Ammon's horn (tissue), 1 donor: ENCODE measurements at regions not wholly inside any gene's neighbourhood (a gene's known extent, or its start where the extent isn't known, plus 50 kb on each side); places are given as distances from the start of the nearest gene placed in this dataset.
"Not testable (repeated sequence)": the region's sequence is repeated elsewhere in the genome, so short reads cannot be mapped to it uniquely, and the experiment has no call there.

ENCODE experiments used
- DNase-seq: peaks from one replicate; pipeline ENCODE4 v3.0.0-alpha.2; 2016; ENCODE audit warnings: low spot score

DNA sequence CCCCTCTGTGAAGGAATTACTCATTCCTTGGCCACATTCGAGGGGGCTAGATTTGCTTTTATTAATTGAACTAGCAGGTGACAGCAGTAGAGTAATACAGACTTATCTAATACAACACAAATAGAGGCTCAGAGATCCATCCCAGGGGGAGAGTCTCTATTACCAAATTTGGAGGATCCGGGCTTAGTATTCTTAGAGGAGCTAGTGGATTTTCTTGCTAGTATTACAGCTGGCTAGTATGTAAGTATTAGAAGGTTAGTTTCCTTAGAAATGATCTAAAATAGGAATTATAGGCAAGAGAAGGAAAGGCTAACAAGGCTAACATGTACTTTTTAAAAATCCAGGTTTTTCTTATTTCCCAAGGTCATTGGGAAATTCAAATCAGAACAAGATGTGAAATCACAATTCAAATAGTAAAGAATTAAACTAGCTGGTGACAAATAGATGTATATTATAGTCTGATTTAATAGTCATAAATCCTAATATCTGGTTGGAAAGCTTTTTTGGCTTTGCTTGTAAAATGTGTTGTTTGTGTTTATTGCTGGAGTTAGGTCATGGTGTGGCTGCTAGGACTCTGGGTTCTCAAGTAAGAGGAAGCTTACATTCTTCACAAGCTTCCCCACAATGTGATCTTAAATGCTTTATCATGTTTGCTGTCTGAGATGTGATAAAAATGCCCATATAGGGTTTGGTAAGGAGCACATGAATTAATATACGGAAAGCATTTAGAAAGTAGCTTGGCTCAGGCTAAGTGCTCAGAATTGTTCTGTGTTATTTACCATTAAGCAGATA lies 160.4 kb upstream of the MPDZ start:
- no peak for DNase-seq

DNA sequence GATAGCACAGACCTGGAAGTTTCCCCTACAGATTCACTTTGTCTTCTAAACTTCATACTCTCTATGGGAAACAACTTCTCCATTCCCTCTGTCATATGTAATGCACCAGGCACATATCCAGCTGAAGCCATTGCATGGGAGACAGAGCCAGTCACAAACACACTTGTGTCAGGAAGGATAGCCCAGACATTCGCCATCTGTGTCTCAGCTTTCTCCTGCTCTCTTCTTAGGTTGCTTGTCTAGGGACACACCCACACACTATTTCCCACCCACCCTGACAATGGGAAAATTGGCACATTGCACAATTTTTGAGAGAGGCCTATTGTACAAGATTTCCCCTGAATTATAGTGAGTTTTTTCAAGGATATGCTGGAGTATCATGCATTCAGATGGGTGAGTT lies 158.4 kb upstream of the MPDZ start:
- DNase-seq, result no peak

DNA sequence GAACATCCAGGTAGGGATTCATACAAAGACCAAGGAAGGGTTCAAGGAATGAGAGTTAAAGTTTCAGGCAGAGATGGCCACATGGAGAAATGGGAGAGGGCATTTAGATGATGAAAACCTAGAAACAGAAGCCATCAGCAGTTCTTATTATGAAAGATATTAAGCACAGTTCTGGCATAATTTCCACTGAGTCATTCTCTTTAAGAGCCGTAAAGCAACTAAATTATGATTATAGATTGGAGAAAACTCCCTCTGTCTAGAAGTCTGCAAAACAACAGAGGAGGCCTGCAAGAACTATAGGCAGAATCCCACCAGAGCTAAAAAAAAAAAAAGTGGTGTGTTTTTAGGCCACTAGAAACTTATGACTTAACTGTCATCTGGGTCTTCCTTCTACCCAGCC lies 157.1 kb upstream of the MPDZ start:
- DNase-seq, result no peak

DNA sequence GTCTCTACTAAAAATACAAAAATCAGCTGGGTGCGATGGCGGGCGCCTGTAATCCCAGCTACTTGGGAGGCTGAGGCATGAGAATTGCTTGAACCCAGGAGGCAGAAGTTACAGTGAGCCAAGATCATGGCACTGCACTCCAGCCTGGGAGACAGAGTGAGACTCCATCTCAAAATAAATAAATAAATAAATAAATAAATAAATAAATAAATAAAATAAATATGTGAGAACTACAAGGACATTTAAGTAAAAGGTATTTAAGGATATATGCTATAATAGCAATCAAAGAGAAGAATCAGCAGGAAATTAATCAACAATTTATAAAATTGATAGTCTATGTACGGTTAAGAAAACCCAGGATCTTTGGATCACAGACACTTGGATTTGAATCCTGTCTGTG lies 154.0 kb upstream of the MPDZ start:
- not testable (repeated sequence) for DNase-seq

DNA sequence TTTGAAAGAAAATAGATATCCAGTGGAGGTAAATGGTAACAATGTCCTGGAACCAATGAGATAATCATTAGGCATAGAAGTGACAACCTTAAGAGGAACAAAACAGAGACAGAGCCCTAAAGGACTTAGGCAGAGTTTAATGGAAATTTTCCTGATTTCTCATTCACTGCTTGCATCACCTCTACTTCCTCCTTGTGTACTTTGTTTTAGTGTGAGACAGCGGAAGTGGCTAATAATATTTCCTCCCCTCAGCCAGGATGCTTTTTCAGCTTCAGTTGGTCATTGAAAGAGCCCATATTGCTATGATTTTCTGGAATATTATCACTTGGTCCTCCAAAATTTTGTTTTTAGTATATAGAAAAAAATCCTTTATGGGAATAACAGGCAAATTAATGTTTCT lies 153.4 kb upstream of the MPDZ start:
- DNase-seq, result no peak

DNA sequence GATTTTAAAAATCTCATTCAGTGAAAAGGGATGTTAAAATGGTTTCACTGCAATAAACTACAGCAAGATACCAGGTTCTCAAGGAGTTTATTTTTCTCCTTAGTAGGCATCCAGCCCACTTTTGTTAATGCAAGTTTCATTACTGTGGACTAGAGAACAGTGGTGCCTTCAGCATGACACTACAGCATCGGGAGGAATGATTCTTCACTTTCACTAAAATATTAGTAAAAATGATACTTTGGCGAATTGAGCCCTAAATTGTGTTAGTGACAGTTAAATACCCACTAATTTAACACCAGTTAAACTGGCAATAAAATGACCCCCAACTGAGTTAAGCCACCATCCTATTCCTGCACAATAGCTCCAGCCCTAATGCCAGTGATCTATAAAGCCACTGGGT lies 152.2 kb upstream of the MPDZ start:
- DNase-seq, result no peak

DNA sequence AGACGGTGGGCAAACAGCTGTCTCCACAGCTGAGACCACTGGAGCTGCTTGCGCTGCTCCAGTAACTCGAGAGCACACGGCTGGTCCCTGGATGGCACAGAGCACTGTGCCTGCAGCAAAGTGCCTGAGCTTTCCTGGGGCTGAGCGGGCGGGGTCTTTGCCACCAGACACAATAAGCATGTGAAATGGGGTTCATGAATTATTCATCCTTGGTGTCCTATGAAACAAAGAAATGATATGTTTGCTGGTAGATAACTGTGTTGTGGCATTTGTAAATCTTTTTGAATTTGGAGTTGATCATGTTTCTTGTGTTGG lies 151.7 kb upstream of the MPDZ start:
- DNase-seq, result peak; percentile 82

DNA sequence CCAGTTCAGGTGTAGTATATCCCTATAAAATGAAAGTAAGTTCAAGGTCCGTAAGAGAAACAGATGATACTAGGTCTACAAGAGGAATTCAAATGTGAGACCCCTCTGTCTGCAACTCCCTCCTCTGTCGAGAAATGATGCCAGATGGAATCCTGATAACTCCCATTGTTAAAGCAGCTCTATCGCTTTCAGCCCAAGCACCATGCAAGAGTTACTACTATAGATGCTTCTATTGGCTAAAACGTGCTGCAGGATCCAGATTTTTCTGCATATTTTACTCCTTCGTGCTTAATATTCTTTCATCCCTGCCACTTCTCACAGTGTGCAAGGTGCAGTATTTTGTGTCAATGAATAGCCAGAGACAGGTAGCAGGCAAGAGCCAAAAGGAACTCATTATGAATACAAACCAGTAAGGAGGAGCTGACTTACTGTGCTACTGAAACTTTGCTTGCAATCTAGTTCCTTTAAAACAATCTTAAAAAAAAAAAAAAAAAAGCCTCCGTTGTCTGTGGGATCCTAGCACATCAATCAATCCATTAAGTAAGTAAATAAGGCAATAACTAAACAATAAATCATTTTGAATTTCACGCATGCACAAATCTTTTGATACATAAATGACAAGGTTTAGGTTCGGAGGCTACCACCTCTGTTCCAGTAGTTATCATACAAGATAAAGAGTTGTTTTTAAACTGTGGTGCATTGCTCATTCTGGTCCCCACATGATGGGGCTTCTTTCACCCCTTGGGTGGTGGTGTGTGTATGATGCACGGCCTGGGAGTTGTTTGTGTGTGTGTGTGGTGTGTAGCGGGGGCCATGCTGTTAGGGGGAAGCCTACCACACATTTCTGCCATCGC lies 151.1 kb upstream of the MPDZ start:
- DNase-seq, result no peak

DNA sequence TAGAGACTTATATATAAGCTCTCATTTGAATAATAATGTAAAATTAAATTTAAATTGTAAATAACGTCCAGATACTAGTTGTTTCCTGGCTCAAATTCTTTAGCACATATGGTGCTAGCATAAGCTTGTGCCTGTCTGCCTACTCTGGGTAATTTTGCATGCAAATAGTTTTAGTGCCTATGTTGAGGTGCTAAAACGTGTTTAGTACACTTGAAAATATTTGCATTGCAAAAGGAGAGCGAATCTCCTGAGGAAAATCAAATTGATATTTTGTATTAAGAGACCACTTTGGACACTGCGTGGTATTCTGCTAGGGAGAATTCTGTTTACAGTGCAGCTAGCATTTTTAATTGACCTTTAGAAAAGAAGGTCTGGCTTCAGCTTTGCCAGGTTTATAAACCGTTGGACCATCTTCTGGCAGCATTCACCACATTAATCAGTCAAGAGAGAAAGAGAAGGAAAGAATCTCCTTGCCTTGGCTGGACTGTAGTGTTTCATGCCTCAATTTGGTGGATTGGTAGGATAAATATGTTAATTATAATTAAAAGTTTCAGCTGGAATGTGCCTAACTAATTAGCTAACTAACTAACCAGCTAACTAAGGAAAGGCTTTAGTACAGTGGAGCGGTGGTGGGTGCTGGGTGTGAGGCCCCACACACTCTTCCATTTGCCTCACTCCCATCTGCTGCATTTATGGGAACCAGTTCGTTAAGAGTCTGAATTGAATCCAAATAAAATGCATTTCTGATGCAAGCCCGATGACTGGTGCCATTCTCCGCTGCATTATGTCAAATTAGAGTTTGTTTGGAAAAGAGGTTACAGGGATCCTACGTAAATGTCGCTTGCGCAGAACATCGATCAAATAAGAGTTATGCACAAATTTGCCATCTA lies 150.1 kb upstream of the MPDZ start:
- DNase-seq, result peak; percentile 35

DNA sequence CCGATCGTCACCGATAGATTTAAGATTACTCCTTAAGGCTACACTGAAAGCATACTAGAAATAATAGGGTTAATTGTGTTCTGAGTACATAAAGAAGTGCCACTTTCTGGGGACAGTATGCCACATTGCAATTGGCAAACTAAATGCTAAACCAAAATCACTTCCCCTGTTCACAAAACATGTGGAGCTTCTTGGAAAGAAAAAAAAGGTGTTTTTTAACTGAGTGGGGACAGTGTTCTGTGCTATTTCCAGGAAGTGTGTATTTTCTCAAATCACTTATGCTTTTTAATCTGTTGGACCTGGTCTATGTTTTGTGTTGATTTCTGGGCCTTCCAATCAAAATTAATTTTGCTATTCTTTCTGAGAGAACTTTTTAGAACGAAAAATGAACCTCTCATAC lies 149.3 kb upstream of the MPDZ start:
- DNase-seq, result no peak

DNA sequence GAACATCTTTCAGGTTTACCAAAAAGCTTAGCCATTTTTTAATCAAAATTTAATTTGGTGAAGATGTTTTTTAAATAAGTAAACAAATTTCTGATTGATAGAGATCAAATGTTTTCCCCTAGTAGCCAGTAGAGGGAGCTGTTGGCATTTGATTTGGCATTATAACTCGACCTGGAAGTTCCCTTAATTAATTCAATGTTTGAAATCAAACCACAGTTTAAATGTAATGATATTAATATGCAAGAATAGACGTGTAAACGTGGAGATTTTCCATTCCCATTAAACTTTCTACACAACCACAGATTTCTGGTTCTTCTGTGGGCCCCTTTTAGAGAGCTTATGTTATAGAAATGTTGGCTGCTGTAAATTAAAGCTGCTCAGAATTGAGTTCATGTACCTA lies 148.1 kb upstream of the MPDZ start:
- DNase-seq, result peak; percentile 79

DNA sequence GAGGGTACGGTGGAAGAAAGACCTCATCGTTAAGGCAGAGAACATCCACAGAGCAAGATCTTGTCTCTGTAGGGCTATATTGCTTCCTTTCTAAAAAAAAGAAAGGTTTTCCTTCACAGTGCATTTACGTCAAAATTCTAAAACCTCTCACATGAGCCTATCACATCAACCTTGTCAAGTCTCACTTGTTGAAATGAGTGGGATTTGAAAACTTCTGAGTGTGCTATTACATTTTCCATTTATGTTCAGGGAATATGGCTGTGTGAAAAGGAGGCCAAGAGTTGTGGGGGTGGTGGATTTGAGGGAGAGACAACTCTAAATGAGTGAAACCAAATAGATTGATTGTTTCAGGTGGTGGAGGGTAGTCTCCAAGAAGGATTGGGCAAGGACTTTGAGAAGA lies 147.1 kb upstream of the MPDZ start:
- no peak for DNase-seq

DNA sequence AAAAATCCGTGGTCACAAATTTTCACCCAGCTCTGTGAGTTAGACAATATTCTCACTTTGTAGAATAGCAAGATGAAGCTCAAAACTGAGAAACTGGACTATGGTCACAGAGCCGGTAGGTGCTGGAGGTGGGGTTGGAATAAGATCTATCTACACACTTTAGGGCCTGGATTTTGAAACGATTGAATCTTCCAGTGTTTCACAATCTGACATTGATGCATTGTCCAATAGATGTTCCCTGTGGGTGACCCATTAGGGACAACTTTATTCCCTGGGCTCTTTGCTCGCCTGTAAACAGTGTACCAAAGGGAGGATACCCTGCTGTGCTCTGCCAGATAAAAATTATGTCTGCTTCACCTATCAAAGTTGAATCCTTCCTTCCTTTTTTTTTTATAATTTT lies 145.4 kb upstream of the MPDZ start:
- DNase-seq, result no peak

DNA sequence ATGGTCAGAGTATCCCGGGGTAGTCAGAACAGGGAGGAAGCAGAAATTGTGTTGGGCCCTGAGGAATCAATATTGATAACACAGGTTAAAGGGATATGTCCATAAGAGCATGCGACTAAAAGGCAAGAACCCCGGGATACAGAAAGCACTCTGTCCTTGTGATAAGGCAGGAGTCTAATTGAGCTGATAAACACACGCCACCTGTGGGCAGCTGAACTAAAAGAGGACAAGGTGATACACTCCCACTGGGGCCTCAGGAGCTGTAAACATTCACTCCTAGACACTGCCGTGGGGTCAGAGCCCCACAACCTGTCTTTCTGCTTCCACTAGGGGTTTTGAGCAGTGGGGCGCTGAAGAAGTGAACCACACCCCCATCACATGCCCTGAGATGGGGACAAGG lies 144.7 kb upstream of the MPDZ start:
- no peak for DNase-seq

DNA sequence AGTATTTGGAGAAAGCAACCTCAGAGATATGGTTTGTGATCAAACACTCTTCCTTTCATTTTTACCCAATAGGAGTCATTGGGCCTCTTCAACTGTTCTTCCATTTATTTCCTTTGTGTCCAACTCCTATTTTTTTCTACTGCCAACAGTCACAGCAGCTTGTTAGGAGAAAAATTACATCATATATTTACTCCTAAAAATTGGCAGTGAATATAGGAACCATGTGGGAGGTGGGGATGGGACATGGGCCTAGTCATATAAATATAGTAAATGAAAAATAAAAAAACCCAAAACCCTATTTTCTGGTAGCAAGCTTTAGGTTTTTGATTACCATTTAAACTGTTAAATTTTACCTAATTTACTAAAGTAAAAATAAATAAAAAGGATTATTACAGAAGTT lies 134.9 kb upstream of the MPDZ start:
- DNase-seq, result no peak

DNA sequence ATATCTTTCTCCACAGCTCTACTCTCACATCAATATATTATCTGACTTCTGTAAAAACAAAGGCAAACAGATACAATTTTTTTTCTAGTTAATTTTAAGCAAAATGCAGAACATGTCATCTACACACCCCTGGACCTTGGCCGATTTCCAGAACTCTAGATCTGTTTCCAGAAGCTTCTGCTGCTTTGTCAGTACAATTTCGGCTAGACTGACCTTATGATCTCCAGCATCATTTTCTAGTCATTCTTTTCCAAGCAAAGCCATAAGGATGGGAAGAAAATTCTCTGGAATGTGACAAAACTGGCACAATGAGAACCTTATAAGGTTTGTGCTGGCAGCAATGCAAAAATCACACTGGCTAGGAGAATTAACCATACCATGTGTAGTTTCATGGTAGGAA lies 132.8 kb upstream of the MPDZ start:
- DNase-seq, result no peak

DNA sequence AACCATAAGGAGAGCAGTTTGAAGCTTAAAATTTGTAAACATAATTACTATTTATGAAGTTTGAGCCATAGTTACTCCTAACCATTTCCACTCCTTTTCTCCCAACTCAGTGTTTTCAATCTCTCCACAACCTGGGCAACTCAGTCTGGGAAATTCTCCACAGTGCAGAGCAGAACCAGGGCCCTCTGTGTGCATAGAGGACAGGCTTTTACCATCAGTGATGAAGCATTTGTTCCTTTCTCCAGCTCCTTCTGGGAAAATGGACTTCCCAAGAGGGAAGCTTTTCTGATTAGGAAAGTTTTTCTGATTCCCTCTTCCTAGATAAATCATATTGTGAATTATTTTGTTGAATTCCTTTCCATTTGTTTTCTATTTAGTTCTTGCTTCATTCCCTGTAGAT lies 132.3 kb upstream of the MPDZ start:
- no peak for DNase-seq

DNA sequence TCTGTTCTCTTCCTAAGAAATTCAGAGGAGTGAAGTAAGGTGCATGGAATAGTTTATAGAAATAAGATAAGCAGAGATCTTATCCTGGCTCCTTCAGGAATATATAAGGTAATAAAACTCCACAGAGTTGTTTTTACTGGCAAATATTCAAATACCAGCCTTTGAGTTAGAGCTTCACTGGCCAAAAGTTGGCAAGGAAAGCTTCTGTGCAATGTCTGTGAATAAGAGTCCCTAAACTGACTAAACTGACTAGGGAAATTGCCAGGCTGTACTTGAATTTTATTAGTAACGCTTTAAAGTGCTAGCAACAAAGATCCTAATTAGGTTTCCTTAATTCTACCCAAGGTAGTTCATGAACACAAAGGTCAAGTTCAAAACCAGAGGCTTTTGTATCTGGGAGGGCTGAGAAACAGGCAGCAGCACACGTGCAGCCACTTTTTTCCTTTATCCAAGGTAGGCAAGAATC lies 131.1 kb upstream of the MPDZ start:
- no peak for DNase-seq

DNA sequence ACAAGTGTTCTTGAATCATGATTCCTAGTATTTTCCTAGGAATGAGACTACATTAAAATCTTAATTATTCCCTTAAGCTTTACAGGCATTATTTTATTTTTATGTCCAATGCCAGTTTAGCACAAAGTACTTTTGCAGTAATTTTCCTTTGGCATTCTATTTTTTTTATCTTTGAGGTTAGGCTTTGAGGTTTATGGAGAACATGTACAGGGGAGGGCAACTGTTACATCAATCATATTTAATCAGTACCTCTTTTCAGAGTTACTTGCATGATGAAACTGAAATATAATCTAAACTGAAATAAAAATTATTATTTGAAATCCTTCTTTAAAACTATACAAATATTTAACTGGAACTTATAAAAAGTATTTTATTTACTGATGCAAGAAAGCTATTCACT lies 118.2 kb upstream of the MPDZ start:
- no peak for DNase-seq

DNA sequence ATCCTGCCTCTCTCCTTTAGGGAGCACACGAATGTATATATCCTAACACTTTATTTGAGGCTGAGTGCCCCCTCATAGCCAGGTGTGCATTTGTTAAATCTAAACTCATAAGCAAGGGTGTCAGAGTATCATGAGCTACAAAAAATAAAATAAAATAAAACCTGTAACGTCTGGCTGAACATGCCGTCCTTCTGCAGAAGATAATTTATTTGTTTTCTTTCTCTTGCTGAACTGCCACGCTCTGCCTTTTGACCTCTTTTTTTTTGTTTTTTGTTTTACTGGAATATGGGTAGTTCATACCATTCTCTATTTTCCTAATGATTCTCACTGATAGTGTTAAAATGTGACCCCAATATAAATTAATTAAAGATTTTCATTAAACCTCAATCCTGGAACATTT lies 117.7 kb upstream of the MPDZ start:
- DNase-seq, result no peak

DNA sequence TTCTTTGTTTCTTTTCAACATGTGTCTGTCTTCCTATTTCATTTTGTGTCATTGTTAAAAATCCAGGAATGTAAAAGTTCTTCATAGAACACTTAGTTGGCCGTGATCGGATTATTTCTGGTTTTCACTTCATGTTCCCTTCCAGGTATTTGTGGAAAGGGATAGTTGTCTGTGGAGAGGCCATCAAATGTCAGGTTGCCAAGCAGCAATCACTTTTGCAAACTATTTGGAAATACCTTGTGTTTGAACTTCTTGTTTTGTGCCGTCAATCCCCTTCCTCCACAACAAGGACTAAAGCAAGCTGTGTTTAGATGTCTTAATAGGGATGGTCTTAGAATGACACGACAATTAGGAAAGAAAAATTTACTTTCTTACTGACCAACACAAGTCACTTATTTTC lies 116.9 kb upstream of the MPDZ start:
- no peak for DNase-seq

DNA sequence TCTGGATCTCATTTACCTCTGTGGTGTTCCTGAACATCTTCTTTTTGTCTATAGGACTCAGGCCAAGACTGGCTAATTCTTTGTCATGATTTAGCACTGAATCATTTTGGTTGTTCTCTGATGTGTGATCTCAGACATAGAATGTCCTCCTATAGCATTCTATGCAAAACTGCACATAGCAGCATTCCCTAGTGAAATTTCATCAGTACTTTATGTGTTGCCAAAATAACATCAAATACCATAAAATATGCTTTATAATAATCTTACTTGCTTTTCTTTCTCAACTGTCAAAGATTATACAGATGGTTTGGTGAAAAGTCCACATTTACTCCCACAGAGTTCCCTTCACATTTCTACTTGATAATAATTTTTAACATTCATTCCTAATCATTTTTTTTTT lies 115.7 kb upstream of the MPDZ start:
- DNase-seq, result no peak

DNA sequence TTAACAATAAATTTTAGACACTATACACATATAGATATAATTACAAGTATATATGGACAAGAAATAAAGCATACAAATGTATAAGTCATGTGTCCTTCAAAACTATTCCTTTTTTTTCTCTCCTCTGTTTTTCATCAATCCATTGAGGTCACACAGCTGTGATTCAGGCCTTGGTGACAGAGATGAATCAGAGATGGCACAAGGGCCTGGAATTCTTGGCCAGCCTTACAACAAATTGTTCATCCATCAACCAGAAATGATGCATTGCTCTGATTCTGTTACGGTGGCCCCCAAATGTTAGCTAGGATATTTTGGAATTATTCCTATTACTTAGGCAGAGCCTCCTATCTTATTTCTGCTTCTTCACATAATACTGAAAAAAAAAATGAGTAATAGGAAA lies 108.7 kb upstream of the MPDZ start:
- no peak for DNase-seq
